PC-3 (cell line): ENCODE measurements at regions not wholly inside any gene's neighbourhood (a gene's known extent, or its start where the extent isn't known, plus 50 kb on each side); places are given as distances from the start of the nearest gene placed in this dataset.
"Not testable (repeated sequence)": the region's sequence is repeated elsewhere in the genome, so short reads cannot be mapped to it uniquely, and the experiment has no call there.

Experiments
- ATAC-seq: fragments of 200-7000 bp; cut with Tn5 transposase; 2 replicates; pipeline ENCODE4 v1.9.1; 2020; ENCODE audit warnings: mild to moderate bottlenecking, moderate library complexity
- BruUV-seq: library from RNA; stranded (reverse); fragments of 400-500 nt; replicated peaks from 2 replicates; lab custom pipeline; 2021; lab: Mats Ljungman, UMichigan
- CTCF ChIA-PET: fragments of 300-600 bp; sonication (Branson Sonifier 250); formaldehyde crosslinking; loops from one replicate; lab custom pipeline; 2022; ENCODE audit warnings: antibody characterized with exemption; lab: Charles Lee
- POLR2A ChIA-PET: fragments of 300-600 bp; sonication (Branson Sonifier 250); formaldehyde crosslinking; loops from one replicate; lab custom pipeline; 2022; ENCODE audit warnings: antibody characterized with exemption; ENCODE audit not compliant: unreplicated experiment; lab: Charles Lee
- DNase-seq: peaks from one replicate; pipeline ENCODE4 v3.0.0-alpha.2; 2015
- H2AFZ ChIP-seq: fragments of 300-600 bp; sonication (generic); 2 replicates; pipeline ENCODE4 v1.6.0; 2016; ENCODE audit warnings: antibody characterized with exemption, low read length
- H3F3A ChIP-seq: fragments of 300-600 bp; sonication (generic); one replicate; pipeline ENCODE4 v1.6.0; 2017; ENCODE audit warnings: antibody characterized with exemption, low read length, control low read depth, mild to moderate bottlenecking; ENCODE audit not compliant: unreplicated experiment
- H3K27ac ChIP-seq: fragments of 300-600 bp; sonication (generic); 2 replicates; pipeline ENCODE4 v1.5.1; 2016; ENCODE audit warnings: mild to moderate bottlenecking, low read length
- H3K27me3 ChIP-seq: fragments of 300-600 bp; sonication (generic); 2 replicates; pipeline ENCODE4 v1.6.1; 2016; ENCODE audit warnings: low read length, mixed read lengths
- H3K36me3 ChIP-seq: fragments of 300-600 bp; sonication (generic); 2 replicates; pipeline ENCODE4 v1.6.1; 2016; ENCODE audit warnings: low read depth, mixed run types, low read length, mixed read lengths
- H3K4me1 ChIP-seq: fragments of 300-600 bp; sonication (generic); 2 replicates; pipeline ENCODE4 v1.5.1; 2016; ENCODE audit warnings: low read length; ENCODE audit not compliant: insufficient read depth
- H3K4me2 ChIP-seq: fragments of 300-600 bp; sonication (generic); 2 replicates; pipeline ENCODE4 v1.6.0; 2016; ENCODE audit warnings: low read length
- H3K4me3 ChIP-seq: fragments of 300-600 bp; sonication (generic); 2 replicates; pipeline ENCODE4 v1.5.1; 2016; ENCODE audit warnings: mild to moderate bottlenecking, low read length, mixed read lengths
- H3K79me2 ChIP-seq: fragments of 300-600 bp; sonication (generic); 2 replicates; pipeline ENCODE4 v1.6.1; 2017; ENCODE audit warnings: low read length, mixed read lengths
- H3K9ac ChIP-seq: fragments of 300-600 bp; sonication (generic); 2 replicates; pipeline ENCODE4 v1.6.0; 2016; ENCODE audit warnings: mild to moderate bottlenecking, low read length
- H3K9me2 ChIP-seq: fragments of 300-600 bp; sonication (generic); replicated peaks from 2 replicates; pipeline ENCODE4 v1.6.1; 2016; ENCODE audit warnings: mixed run types, low read length, mixed read lengths
- H3K9me3 ChIP-seq: fragments of 300-600 bp; sonication (generic); 2 replicates; pipeline ENCODE4 v1.6.1; 2016; ENCODE audit warnings: low read length, mixed read lengths
- H4K20me1 ChIP-seq: fragments of 300-600 bp; sonication (generic); 2 replicates; pipeline ENCODE4 v1.6.1; 2016; ENCODE audit warnings: low read length, mixed read lengths
- CTCF ChIP-seq: fragments of 300-600 bp; sonication (generic); conservative IDR thresholded peaks from 2 replicates; pipeline ENCODE4 v1.5.1; 2017; ENCODE audit warnings: antibody characterized with exemption, low read depth, mild to moderate bottlenecking, low read length
- EZH2 ChIP-seq: fragments of 300-600 bp; sonication (generic); IDR thresholded peaks from one replicate; pipeline ENCODE4 v1.6.1; 2017; ENCODE audit warnings: antibody characterized with exemption, mild to moderate bottlenecking, low read length; ENCODE audit not compliant: unreplicated experiment
- EZH2phosphoT487 ChIP-seq: fragments of 300-600 bp; sonication (generic); IDR thresholded peaks from 2 replicates; pipeline ENCODE4 v1.6.1; 2018; ENCODE audit warnings: mild to moderate bottlenecking, antibody characterized with exemption, low read length, borderline replicate concordance
- intact Hi-C: fragments of 100-400 bp; cut with micrococcal nuclease; formaldehyde crosslinking; loops from 2 replicates; pipeline ENCODE4 v1.9.0; 2023

DNA sequence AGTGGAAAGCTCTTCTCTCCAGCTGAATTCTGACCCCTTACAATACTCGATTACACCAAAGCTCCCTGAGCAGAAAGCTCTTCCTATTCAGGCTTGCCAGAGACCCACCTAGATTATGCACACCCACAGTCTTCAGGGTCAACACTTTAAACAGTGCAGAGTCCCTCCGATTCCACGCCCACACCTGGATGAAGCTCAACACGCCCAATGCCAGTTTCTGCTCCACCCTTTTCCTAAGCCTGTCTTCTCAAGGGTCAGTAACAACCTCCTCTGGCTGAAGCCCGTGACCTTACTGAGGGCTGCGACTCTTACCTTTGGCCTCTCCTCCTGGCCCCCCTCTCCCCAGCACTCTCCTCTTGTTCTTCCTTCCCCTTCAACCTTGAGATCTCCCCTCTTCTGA, 492.0 kb upstream of the SALL3 start:
- POLR2A ChIA-PET = no interaction called here
- Histone ChIP-seq H3K79me2 (no peaks in the 10 kb centered on the region), H3K4me3 (no peak overlapping the region), H3K27me3 (0 out of 2 replicates have a peak, but pooled peaks cover 2% of the 10 kb centered on the region), H3K27ac (no peak overlapping the region), H3K4me2 (no peak overlapping the region), H4K20me1 (no peaks in the 10 kb centered on the region), H3F3A (no peaks in the 10 kb centered on the region), H3K9ac (no peak overlapping the region), H3K4me1 (no peaks in the 10 kb centered on the region), H3K9me3 (no peaks in the 10 kb centered on the region), H3K36me3 (no peaks in the 10 kb centered on the region), H2AFZ (no peak overlapping the region), H3K9me2 (no peaks in the 10 kb centered on the region)
- TF ChIP-seq EZH2 (no peak), CTCF (no peak), EZH2phosphoT487 (no peak)
- CTCF ChIA-PET = no interaction called here
- ATAC-seq = no peak
- intact Hi-C loops = no loop called here
- no peak for DNase-seq
- no TSS peak for BruUV-seq

DNA sequence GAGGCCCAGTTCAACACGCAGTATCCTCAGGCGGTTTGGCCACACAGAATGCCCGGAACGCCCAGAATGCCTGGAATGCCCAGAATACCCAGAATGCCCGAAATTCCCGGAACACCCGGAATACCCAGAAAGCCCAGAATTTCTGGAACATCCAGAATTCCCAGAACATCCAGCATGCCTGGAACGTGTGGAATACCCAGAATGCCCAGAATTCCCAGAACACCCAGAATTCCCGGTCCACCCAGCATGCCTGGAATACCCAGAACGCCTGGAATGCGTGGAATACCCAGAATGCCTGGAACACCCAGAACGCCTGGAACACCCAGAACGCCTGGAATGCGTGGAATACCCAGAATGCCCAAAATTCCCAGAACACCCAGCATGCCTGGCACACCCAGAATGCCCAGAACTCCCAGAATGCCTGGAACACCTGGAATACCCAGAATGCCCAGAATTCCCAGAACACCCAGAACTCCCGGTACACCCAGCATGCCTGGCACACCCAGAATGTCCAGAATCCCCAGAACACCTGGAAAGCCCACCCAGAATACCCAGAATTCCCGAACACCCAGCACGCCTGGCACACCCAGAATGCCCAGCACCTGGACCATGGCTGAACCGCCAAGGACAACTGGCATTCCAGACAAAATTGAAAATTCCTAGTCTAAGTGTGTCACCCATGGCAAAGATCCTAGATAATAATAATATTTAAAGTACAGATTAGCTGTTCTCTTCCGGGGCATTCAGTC, 487.4 kb upstream of the SALL3 start:
- Histone ChIP-seq H3K9ac (no peak overlapping the region), H3K4me2 (no peak overlapping the region), H3F3A (no peaks in the 10 kb centered on the region), H3K27me3 (no peaks in the 10 kb centered on the region), H3K79me2 (no peaks in the 10 kb centered on the region), H3K27ac (no peak overlapping the region), H3K9me3 (no peaks in the 10 kb centered on the region), H3K36me3 (no peaks in the 10 kb centered on the region), H2AFZ (no peak overlapping the region), H3K9me2 (no peaks in the 10 kb centered on the region), H3K4me1 (no peaks in the 10 kb centered on the region), H4K20me1 (no peaks in the 10 kb centered on the region), H3K4me3 (no peak overlapping the region)
- intact Hi-C loops = no loop called here
- no peak for TF ChIP-seq CTCF
- TF ChIP-seq EZH2phosphoT487 = no peak
- no peak for TF ChIP-seq EZH2
- BruUV-seq = no TSS peak
- DNase-seq (no peak), ATAC-seq (no peak)
- ChIA-PET CTCF (no interaction called here), POLR2A (no interaction called here)

DNA sequence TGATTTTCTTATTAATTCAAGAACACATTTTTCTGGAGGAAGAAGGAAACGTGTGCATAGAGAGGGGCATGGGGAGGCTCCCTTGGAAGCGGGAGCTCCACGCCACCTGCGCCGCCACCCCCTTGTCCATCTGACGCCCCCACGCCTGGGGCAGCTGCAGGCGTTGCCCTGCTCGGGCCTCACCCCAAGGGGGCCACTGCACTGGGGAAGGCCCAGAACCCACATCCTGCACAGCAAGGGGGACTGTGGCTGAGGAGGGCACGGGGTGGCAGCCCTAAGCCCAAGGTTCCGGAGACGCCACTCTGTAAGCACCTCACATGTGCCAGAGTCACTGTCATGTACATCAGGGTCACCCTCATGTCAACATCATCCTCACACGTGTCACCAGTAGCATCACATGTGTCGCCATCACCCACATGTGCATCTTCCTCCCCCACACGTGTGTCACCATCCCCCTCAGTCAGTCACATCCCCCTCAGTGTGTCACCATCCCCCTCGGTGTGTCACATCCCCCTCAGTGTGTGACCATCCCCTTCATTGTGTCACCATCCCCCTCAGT, 486.7 kb upstream of the SALL3 start:
- H4K20me1 ChIP-seq = no peaks in the 10 kb centered on the region

DNA sequence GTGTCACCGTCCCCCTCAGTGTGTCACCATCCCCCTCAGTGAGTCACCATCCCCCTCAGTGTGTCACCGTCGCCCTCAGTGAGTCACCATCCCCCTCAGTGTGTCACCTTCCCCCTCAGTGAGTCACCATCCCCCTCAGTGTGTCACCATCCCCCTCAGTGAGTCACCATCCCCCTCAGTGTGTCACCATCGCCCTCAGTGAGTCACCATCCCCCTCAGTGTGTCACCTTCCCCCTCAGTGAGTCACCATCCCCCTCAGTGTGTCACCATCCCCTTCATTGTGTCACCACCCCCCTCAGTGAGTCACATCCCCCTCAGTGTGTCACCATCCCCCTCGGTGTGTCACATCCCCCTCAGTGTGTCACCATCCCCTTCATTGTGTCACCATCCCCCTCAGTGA, 486.1 kb upstream of the SALL3 start:
- BruUV-seq, ATAC-seq, CTCF ChIA-PET: not testable (repeated sequence)

More for the DNA sequence above, 486.7 kb upstream of the SALL3 start:
- H2AFZ ChIP-seq = no peak overlapping the region
- no peaks in the 10 kb centered on the region for H3K27me3 ChIP-seq
- DNase-seq (no peak), ATAC-seq (no peak)
- CTCF ChIA-PET = no interaction called here
- H3K4me3 ChIP-seq = no peak overlapping the region
- H3K27ac ChIP-seq = no peak overlapping the region
- POLR2A ChIA-PET = no interaction called here
- no peaks in the 10 kb centered on the region for H3K79me2 ChIP-seq
- BruUV-seq = no TSS peak
- no peaks in the 10 kb centered on the region for H3K4me1 ChIP-seq
- no peak for TF ChIP-seq EZH2
- no peaks in the 10 kb centered on the region for H3K9me2 ChIP-seq
- H3K36me3 ChIP-seq = no peaks in the 10 kb centered on the region
- intact Hi-C loops = no loop called here
- H3K4me2 ChIP-seq = no peak overlapping the region
- no peak overlapping the region for H3K9ac ChIP-seq
- H3F3A ChIP-seq = no peaks in the 10 kb centered on the region
- no peaks in the 10 kb centered on the region for H3K9me3 ChIP-seq

More for the DNA sequence above, 486.1 kb upstream of the SALL3 start:
- H3F3A ChIP-seq, H4K20me1 ChIP-seq, H3K9me2 ChIP-seq, H3K79me2 ChIP-seq, H3K4me1 ChIP-seq, H3K4me2 ChIP-seq, H3K27ac ChIP-seq, H3K36me3 ChIP-seq, H3K9ac ChIP-seq, POLR2A ChIA-PET, intact Hi-C loops, H3K9me3 ChIP-seq, H3K27me3 ChIP-seq, H2AFZ ChIP-seq, H3K4me3 ChIP-seq, DNase-seq: not testable (repeated sequence)
